GM23338 (cell line): ENCODE measurements at regions not wholly inside any gene's neighbourhood (a gene's known extent, or its start where the extent isn't known, plus 50 kb on each side); places are given as distances from the start of the nearest gene placed in this dataset.

Experiments
- CREB1 ChIP-seq: fragments of 250-450 bp; sonication (Bioruptor Pico); IDR thresholded peaks from 2 replicates; pipeline ENCODE4 v1.5.0; 2020; ENCODE audit warnings: low read depth, mild to moderate bottlenecking, moderate library complexity
- EZH2 ChIP-seq: fragments of 200-600 bp; sonication (generic); IDR thresholded peaks from one replicate; pipeline ENCODE4 v1.8.0; 2017; ENCODE audit warnings: antibody characterized with exemption, mild to moderate bottlenecking, low read depth; ENCODE audit not compliant: unreplicated experiment
- EZH2phosphoT487 ChIP-seq: fragments of 200-600 bp; sonication (generic); IDR thresholded peaks from one replicate; pipeline ENCODE4 v1.8.1; 2018; ENCODE audit warnings: antibody characterized with exemption; ENCODE audit not compliant: unreplicated experiment
- JUNB ChIP-seq: IDR thresholded peaks from one replicate; pipeline ENCODE4 v1.6.1; 2016; ENCODE audit warnings: antibody characterized with exemption; ENCODE audit not compliant: unreplicated experiment
- POLR2AphosphoS5 ChIP-seq: IDR thresholded peaks from 2 replicates; pipeline ENCODE4 v1.6.1; 2016; ENCODE audit warnings: antibody characterized with exemption, low read depth
- STAT1 ChIP-seq: IDR thresholded peaks from one replicate; pipeline ENCODE4 v1.6.1; 2016; ENCODE audit warnings: antibody characterized with exemption; ENCODE audit not compliant: unreplicated experiment
- ZNF114 ChIP-seq: fragments of 250-450 bp; sonication (Bioruptor Pico); IDR thresholded peaks from 2 replicates; pipeline ENCODE4 v1.5.0; 2020; ENCODE audit warnings: mild to moderate bottlenecking, moderate library complexity
- TF ChIP-seq, protein P1 (sequence below): fragments of 250-450 bp; sonication (Bioruptor Pico); IDR thresholded peaks from 2 replicates; pipeline ENCODE4 v1.5.0; 2020; ENCODE audit warnings: mild to moderate bottlenecking, moderate library complexity
- TF ChIP-seq, protein P2 (sequence below): IDR thresholded peaks from one replicate; pipeline ENCODE4 v1.6.1; 2018; ENCODE audit warnings: antibody characterized with exemption; ENCODE audit not compliant: unreplicated experiment
- TF ChIP-seq, protein P3 (sequence below), 2 experiments: fragments of 200-600 bp in 1 of 2; sonication (generic) in 1 of 2; conservative IDR thresholded peaks; 2 replicates each; pipeline versions ENCODE4 v1.5.1 to v1.6.1; 2016 to 2017; ENCODE audit warnings: antibody characterized with exemption in 2 of 2, low read depth in 2 of 2, mild to moderate bottlenecking in 2 of 2, moderate library complexity in 1 of 2

DNA sequence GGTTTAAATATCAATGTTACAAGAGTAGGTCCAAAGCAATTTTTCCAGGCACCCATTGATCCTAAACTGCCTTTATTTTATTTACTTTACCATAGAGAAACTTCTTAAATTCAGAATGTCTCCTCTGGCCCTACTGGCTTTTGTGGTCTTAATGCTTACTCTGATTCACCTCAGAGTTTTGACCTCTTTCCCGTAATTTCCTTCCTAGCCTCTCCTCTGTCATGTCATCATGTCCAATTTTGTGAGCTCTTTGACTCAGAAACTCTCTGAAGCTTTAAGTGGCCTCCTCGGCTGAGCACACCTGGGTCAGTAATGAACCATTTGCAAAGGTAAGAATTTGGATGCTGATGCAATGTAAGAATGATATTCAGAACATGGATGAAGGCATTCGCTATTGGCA is 303.8 kb upstream of the CDH18 start (continued):
- TF ChIP-seq, protein P1, sequence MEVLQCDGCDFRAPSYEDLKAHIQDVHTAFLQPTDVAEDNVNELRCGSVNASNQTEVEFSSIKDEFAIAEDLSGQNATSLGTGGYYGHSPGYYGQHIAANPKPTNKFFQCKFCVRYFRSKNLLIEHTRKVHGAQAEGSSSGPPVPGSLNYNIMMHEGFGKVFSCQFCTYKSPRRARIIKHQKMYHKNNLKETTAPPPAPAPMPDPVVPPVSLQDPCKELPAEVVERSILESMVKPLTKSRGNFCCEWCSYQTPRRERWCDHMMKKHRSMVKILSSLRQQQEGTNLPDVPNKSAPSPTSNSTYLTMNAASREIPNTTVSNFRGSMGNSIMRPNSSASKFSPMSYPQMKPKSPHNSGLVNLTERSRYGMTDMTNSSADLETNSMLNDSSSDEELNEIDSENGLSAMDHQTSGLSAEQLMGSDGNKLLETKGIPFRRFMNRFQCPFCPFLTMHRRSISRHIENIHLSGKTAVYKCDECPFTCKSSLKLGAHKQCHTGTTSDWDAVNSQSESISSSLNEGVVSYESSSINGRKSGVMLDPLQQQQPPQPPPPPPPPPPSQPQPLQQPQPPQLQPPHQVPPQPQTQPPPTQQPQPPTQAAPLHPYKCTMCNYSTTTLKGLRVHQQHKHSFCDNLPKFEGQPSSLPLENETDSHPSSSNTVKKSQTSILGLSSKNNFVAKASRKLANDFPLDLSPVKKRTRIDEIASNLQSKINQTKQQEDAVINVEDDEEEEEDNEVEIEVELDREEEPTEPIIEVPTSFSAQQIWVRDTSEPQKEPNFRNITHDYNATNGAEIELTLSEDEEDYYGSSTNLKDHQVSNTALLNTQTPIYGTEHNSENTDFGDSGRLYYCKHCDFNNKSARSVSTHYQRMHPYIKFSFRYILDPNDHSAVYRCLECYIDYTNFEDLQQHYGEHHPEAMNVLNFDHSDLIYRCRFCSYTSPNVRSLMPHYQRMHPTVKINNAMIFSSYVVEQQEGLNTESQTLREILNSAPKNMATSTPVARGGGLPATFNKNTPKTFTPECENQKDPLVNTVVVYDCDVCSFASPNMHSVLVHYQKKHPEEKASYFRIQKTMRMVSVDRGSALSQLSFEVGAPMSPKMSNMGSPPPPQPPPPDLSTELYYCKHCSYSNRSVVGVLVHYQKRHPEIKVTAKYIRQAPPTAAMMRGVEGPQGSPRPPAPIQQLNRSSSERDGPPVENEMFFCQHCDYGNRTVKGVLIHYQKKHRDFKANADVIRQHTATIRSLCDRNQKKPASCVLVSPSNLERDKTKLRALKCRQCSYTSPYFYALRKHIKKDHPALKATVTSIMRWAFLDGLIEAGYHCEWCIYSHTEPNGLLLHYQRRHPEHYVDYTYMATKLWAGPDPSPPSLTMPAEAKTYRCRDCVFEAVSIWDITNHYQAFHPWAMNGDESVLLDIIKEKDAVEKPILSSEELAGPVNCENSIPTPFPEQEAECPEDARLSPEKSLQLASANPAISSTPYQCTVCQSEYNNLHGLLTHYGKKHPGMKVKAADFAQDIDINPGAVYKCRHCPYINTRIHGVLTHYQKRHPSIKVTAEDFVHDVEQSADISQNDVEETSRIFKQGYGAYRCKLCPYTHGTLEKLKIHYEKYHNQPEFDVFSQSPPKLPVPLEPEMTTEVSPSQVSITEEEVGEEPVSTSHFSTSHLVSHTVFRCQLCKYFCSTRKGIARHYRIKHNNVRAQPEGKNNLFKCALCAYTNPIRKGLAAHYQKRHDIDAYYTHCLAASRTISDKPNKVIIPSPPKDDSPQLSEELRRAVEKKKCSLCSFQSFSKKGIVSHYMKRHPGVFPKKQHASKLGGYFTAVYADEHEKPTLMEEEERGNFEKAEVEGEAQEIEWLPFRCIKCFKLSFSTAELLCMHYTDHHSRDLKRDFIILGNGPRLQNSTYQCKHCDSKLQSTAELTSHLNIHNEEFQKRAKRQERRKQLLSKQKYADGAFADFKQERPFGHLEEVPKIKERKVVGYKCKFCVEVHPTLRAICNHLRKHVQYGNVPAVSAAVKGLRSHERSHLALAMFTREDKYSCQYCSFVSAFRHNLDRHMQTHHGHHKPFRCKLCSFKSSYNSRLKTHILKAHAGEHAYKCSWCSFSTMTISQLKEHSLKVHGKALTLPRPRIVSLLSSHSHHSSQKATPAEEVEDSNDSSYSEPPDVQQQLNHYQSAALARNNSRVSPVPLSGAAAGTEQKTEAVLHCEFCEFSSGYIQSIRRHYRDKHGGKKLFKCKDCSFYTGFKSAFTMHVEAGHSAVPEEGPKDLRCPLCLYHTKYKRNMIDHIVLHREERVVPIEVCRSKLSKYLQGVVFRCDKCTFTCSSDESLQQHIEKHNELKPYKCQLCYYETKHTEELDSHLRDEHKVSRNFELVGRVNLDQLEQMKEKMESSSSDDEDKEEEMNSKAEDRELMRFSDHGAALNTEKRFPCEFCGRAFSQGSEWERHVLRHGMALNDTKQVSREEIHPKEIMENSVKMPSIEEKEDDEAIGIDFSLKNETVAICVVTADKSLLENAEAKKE: no peak
- TF ChIP-seq JUNB: no peak
- no peak for TF ChIP-seq ZNF114 (CRISPR knock-in tag)
- TF ChIP-seq CREB1 (CRISPR knock-in tag): no peak
- TF ChIP-seq, protein P2, sequence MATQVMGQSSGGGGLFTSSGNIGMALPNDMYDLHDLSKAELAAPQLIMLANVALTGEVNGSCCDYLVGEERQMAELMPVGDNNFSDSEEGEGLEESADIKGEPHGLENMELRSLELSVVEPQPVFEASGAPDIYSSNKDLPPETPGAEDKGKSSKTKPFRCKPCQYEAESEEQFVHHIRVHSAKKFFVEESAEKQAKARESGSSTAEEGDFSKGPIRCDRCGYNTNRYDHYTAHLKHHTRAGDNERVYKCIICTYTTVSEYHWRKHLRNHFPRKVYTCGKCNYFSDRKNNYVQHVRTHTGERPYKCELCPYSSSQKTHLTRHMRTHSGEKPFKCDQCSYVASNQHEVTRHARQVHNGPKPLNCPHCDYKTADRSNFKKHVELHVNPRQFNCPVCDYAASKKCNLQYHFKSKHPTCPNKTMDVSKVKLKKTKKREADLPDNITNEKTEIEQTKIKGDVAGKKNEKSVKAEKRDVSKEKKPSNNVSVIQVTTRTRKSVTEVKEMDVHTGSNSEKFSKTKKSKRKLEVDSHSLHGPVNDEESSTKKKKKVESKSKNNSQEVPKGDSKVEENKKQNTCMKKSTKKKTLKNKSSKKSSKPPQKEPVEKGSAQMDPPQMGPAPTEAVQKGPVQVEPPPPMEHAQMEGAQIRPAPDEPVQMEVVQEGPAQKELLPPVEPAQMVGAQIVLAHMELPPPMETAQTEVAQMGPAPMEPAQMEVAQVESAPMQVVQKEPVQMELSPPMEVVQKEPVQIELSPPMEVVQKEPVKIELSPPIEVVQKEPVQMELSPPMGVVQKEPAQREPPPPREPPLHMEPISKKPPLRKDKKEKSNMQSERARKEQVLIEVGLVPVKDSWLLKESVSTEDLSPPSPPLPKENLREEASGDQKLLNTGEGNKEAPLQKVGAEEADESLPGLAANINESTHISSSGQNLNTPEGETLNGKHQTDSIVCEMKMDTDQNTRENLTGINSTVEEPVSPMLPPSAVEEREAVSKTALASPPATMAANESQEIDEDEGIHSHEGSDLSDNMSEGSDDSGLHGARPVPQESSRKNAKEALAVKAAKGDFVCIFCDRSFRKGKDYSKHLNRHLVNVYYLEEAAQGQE: no peak
- TF ChIP-seq POLR2AphosphoS5: no peak
- no peak for TF ChIP-seq EZH2
- TF ChIP-seq EZH2phosphoT487: no peak
- TF ChIP-seq, protein P3, sequence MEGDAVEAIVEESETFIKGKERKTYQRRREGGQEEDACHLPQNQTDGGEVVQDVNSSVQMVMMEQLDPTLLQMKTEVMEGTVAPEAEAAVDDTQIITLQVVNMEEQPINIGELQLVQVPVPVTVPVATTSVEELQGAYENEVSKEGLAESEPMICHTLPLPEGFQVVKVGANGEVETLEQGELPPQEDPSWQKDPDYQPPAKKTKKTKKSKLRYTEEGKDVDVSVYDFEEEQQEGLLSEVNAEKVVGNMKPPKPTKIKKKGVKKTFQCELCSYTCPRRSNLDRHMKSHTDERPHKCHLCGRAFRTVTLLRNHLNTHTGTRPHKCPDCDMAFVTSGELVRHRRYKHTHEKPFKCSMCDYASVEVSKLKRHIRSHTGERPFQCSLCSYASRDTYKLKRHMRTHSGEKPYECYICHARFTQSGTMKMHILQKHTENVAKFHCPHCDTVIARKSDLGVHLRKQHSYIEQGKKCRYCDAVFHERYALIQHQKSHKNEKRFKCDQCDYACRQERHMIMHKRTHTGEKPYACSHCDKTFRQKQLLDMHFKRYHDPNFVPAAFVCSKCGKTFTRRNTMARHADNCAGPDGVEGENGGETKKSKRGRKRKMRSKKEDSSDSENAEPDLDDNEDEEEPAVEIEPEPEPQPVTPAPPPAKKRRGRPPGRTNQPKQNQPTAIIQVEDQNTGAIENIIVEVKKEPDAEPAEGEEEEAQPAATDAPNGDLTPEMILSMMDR (conservative IDR thresholded peaks at IDR 0.05; ENCODE audit: low read depth in 2 of 2): no peak
- TF ChIP-seq STAT1: no peak
